PFSK-1 (cell line): ENCODE measurements at regions not wholly inside any gene's neighbourhood (a gene's known extent, or its start where the extent isn't known, plus 50 kb on each side); places are given as distances from the start of the nearest gene placed in this dataset.

Experiments used
- POLR2AphosphoS5 ChIP-seq: IDR thresholded peaks from 2 replicates; pipeline ENCODE4 v1.6.1; 2012; ENCODE audit warnings: low read depth, mild to moderate bottlenecking, control low read depth, low read length, moderate library complexity
- SIN3A ChIP-seq: IDR thresholded peaks from 2 replicates; pipeline ENCODE4 v1.6.1; 2012; ENCODE audit warnings: mild to moderate bottlenecking, low read length, moderate library complexity, borderline replicate concordance; ENCODE audit not compliant: insufficient read depth
- TAF1 ChIP-seq: IDR thresholded peaks from 2 replicates; pipeline ENCODE4 v1.6.1; 2012; ENCODE audit warnings: low read length, control low read depth, borderline replicate concordance; ENCODE audit not compliant: insufficient read depth
- TF ChIP-seq, protein P1 (sequence below), 2 experiments: IDR thresholded peaks; 2 replicates each; pipeline versions ENCODE4 v1.6.1 to v1.8.0; 2011 to 2012; ENCODE audit warnings: low read depth in 2 of 2, low read length in 2 of 2, control low read depth in 1 of 2, inconsistent platforms in 1 of 2, mild to moderate bottlenecking in 1 of 2, moderate library complexity in 1 of 2; ENCODE audit not compliant: insufficient read depth in 1 of 2

- TF ChIP-seq TAF1 (no peak), POLR2AphosphoS5 (no peak), SIN3A (no peak)
- TF ChIP-seq, protein P1, sequence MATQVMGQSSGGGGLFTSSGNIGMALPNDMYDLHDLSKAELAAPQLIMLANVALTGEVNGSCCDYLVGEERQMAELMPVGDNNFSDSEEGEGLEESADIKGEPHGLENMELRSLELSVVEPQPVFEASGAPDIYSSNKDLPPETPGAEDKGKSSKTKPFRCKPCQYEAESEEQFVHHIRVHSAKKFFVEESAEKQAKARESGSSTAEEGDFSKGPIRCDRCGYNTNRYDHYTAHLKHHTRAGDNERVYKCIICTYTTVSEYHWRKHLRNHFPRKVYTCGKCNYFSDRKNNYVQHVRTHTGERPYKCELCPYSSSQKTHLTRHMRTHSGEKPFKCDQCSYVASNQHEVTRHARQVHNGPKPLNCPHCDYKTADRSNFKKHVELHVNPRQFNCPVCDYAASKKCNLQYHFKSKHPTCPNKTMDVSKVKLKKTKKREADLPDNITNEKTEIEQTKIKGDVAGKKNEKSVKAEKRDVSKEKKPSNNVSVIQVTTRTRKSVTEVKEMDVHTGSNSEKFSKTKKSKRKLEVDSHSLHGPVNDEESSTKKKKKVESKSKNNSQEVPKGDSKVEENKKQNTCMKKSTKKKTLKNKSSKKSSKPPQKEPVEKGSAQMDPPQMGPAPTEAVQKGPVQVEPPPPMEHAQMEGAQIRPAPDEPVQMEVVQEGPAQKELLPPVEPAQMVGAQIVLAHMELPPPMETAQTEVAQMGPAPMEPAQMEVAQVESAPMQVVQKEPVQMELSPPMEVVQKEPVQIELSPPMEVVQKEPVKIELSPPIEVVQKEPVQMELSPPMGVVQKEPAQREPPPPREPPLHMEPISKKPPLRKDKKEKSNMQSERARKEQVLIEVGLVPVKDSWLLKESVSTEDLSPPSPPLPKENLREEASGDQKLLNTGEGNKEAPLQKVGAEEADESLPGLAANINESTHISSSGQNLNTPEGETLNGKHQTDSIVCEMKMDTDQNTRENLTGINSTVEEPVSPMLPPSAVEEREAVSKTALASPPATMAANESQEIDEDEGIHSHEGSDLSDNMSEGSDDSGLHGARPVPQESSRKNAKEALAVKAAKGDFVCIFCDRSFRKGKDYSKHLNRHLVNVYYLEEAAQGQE (IDR thresholded peaks at IDR 0.05; ENCODE audit: insufficient read depth in 1 of 2, low read depth in 2 of 2, low read length in 2 of 2) = no peak
Measured at GRCh38 chr10:58932577-58933314, 243.7 kb upstream of the PHYHIPL start.
